ENCODE measurements at regions not wholly inside any gene's neighbourhood (a gene's known extent, or its start where the extent isn't known, plus 50 kb on each side); places are given as distances from the start of the nearest gene placed in this dataset.

GRCh38 chr10:90171014-90171722 lies 469.8 kb downstream of the KIF20B start:
- in situ Hi-C loops (cut with HindIII; ENCODE audit: low sequenced_read_pairs) = no loop called here

GRCh38 chr10:90174531-90174930 lies 473.1 kb downstream of the KIF20B start:
- in situ Hi-C loops (cut with HindIII; ENCODE audit: low sequenced_read_pairs) = no loop called here

GRCh38 chr10:90175161-90175681 lies 473.8 kb downstream of the KIF20B start:
- in situ Hi-C loops (cut with HindIII; ENCODE audit: low sequenced_read_pairs) = loop anchor here (5.0 kb wide), 1 partner anchor 37 kb away; no protein-coding TSS in a partner anchor

GRCh38 chr10:90179696-90180407 lies 478.5 kb downstream of the KIF20B start:
- in situ Hi-C loops (cut with HindIII; ENCODE audit: low sequenced_read_pairs) = loop anchor here (5.0 kb wide), 1 partner anchor 32 kb away; no protein-coding TSS in a partner anchor

- in situ Hi-C loops (cut with HindIII; ENCODE audit: low sequenced_read_pairs) = no loop called here
Observed at GRCh38 chr10:90180886-90181691, 479.7 kb downstream of the KIF20B start.

GRCh38 chr10:90192825-90193224 lies 491.4 kb downstream of the KIF20B start:
- in situ Hi-C loops (cut with HindIII; ENCODE audit: low sequenced_read_pairs) = no loop called here

GRCh38 chr10:90193240-90193985 lies 492.0 kb downstream of the KIF20B start:
- in situ Hi-C loops (cut with HindIII; ENCODE audit: low sequenced_read_pairs) = no loop called here

GRCh38 chr10:90195288-90195840 lies 494.0 kb downstream of the KIF20B start:
- in situ Hi-C loops (cut with HindIII; ENCODE audit: low sequenced_read_pairs) = no loop called here

GRCh38 chr10:90197766-90198165 lies 496.4 kb downstream of the KIF20B start:
- in situ Hi-C loops (cut with HindIII; ENCODE audit: low sequenced_read_pairs) = no loop called here

- in situ Hi-C loops (cut with HindIII; ENCODE audit: low sequenced_read_pairs) = no loop called here
Observed at GRCh38 chr10:90199093-90199492, 497.7 kb downstream of the KIF20B start.

- in situ Hi-C loops (cut with HindIII; ENCODE audit: low sequenced_read_pairs) = no loop called here
Observed at GRCh38 chr10:90199513-90199912, 498.1 kb downstream of the KIF20B start.

GRCh38 chr10:90204131-90204955 lies 503.0 kb downstream of the KIF20B start:
- in situ Hi-C loops (cut with HindIII; ENCODE audit: low sequenced_read_pairs) = no loop called here

- in situ Hi-C loops (cut with HindIII; ENCODE audit: low sequenced_read_pairs) = no loop called here
Observed at GRCh38 chr10:90204956-90205314, 503.5 kb downstream of the KIF20B start.

- in situ Hi-C loops (cut with HindIII; ENCODE audit: low sequenced_read_pairs) = no loop called here
Observed at GRCh38 chr10:90205340-90205739, 503.9 kb downstream of the KIF20B start.

- in situ Hi-C loops (cut with HindIII; ENCODE audit: low sequenced_read_pairs) = loop anchor here (5.0 kb wide), 1 partner anchor 36 kb away; no protein-coding TSS in a partner anchor
Observed at GRCh38 chr10:90213346-90213745, 512.0 kb downstream of the KIF20B start.

- in situ Hi-C loops (cut with HindIII; ENCODE audit: low sequenced_read_pairs) = no loop called here
Observed at GRCh38 chr10:90218846-90219245, 517.5 kb downstream of the KIF20B start.

GRCh38 chr10:90222372-90222771 lies 521.0 kb downstream of the KIF20B start:
- in situ Hi-C loops (cut with HindIII; ENCODE audit: low sequenced_read_pairs) = no loop called here

GRCh38 chr10:90222939-90223338 lies 521.5 kb downstream of the KIF20B start:
- in situ Hi-C loops (cut with HindIII; ENCODE audit: low sequenced_read_pairs) = no loop called here

GRCh38 chr10:90224791-90225566 lies 523.6 kb downstream of the KIF20B start:
- in situ Hi-C loops (cut with HindIII; ENCODE audit: low sequenced_read_pairs) = no loop called here

Measured in endothelial cell of hepatic sinusoid (primary cell).